ENCODE measurements at regions not wholly inside any gene's neighbourhood (a gene's known extent, or its start where the extent isn't known, plus 50 kb on each side); places are given as distances from the start of the nearest gene placed in this dataset.

DNA sequence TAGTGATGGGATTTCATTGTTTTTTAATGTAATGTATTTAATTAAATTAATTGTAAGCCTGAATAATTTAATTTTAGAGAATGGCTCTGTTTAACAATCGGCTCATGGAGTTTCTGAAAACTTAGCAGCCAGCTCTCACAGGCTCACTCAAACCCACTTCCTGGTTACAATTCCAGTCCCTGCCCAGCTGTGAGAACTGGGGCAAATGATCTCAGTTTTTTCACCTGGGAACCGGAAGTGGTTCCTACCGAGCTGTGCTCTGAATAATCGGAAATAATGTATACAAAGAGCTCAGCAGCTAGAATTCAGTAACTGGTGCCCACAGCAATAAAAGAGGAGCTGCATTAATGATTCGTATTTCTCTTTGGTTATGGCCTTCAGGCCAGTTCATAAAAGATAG is 244.3 kb upstream of the MCTP2 start (continued):
- TF ChIP-seq ZNF592 (IDR thresholded peaks at IDR 0.05) (no peak), ZNF277 (CRISPR knock-in tag; IDR thresholded peaks at IDR 0.05; ENCODE audit: borderline replicate concordance) (no peak), KLF1 (tag; IDR thresholded peaks at IDR 0.05) (no peak), TAL1 (IDR thresholded peaks at IDR 0.05) (no peak), NR3C1 (CRISPR knock-in tag; IDR thresholded peaks at IDR 0.05) (no peak)
- TF ChIP-seq, protein P1, sequence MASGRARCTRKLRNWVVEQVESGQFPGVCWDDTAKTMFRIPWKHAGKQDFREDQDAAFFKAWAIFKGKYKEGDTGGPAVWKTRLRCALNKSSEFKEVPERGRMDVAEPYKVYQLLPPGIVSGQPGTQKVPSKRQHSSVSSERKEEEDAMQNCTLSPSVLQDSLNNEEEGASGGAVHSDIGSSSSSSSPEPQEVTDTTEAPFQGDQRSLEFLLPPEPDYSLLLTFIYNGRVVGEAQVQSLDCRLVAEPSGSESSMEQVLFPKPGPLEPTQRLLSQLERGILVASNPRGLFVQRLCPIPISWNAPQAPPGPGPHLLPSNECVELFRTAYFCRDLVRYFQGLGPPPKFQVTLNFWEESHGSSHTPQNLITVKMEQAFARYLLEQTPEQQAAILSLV (tag; IDR thresholded peaks at IDR 0.05), result no peak

Data from K562 (cell line).